HL-60 (cell line): ENCODE measurements at regions not wholly inside any gene's neighbourhood (a gene's known extent, or its start where the extent isn't known, plus 50 kb on each side); places are given as distances from the start of the nearest gene placed in this dataset.

Experiments used
- DNase-seq, 2 experiments: peaks; one replicate each; pipeline ENCODE4 v3.0.0-alpha.2; 2010 to 2020; ENCODE audit warnings: low read depth in 1 of 2, low spot score in 1 of 2
- H3K27ac ChIP-seq: fragments of 250-450 bp; sonication (Bioruptor Pico); replicated peaks from 2 replicates; pipeline ENCODE4 v1.5.1; 2020; ENCODE audit warnings: mild to moderate bottlenecking, moderate library complexity
- H3K27me3 ChIP-seq: fragments of 250-450 bp; sonication (Bioruptor Pico); 2 replicates; pipeline ENCODE4 v1.5.1; 2021; ENCODE audit warnings: mild to moderate bottlenecking, moderate library complexity; ENCODE audit not compliant: insufficient read depth, poor library complexity, severe bottlenecking
- H3K4me3 ChIP-seq: replicated peaks from 2 replicates; pipeline ENCODE4 v1.5.1; 2011; ENCODE audit warnings: mild to moderate bottlenecking, control low read depth, low read length; ENCODE audit not compliant: insufficient read depth
- GABPA ChIP-seq: IDR thresholded peaks from 2 replicates; pipeline ENCODE4 v1.6.1; 2012; ENCODE audit warnings: low read depth
- POLR2AphosphoS5 ChIP-seq: IDR thresholded peaks from 2 replicates; pipeline ENCODE4 v1.6.1; 2012; ENCODE audit warnings: low read depth
- REST ChIP-seq: IDR thresholded peaks from 2 replicates; pipeline ENCODE4 v1.6.1; 2012; ENCODE audit warnings: low read depth; ENCODE audit not compliant: insufficient replicate concordance
- SPI1 ChIP-seq: IDR thresholded peaks from 2 replicates; pipeline ENCODE4 v1.6.1; 2012; ENCODE audit warnings: low read depth, mild to moderate bottlenecking, borderline replicate concordance
- TF ChIP-seq, protein P1 (sequence below): IDR thresholded peaks from one replicate; pipeline ENCODE4 v1.5.1; 2011; ENCODE audit warnings: low read length, control low read depth, inconsistent platforms; ENCODE audit not compliant: insufficient read depth

GRCh38 chr1:228975238-228975907, 240.1 kb downstream of the RHOU start:
- DNase-seq = no peak
- H3K4me3 ChIP-seq = no peak overlapping the region
- TF ChIP-seq REST = no peak
- no peak for TF ChIP-seq GABPA
- TF ChIP-seq POLR2AphosphoS5 = no peak
- TF ChIP-seq, protein P1, sequence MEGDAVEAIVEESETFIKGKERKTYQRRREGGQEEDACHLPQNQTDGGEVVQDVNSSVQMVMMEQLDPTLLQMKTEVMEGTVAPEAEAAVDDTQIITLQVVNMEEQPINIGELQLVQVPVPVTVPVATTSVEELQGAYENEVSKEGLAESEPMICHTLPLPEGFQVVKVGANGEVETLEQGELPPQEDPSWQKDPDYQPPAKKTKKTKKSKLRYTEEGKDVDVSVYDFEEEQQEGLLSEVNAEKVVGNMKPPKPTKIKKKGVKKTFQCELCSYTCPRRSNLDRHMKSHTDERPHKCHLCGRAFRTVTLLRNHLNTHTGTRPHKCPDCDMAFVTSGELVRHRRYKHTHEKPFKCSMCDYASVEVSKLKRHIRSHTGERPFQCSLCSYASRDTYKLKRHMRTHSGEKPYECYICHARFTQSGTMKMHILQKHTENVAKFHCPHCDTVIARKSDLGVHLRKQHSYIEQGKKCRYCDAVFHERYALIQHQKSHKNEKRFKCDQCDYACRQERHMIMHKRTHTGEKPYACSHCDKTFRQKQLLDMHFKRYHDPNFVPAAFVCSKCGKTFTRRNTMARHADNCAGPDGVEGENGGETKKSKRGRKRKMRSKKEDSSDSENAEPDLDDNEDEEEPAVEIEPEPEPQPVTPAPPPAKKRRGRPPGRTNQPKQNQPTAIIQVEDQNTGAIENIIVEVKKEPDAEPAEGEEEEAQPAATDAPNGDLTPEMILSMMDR = no peak
- TF ChIP-seq SPI1 = no peak
- no peaks in the 10 kb centered on the region for H3K27me3 ChIP-seq
- no peak overlapping the region for H3K27ac ChIP-seq

DNA sequence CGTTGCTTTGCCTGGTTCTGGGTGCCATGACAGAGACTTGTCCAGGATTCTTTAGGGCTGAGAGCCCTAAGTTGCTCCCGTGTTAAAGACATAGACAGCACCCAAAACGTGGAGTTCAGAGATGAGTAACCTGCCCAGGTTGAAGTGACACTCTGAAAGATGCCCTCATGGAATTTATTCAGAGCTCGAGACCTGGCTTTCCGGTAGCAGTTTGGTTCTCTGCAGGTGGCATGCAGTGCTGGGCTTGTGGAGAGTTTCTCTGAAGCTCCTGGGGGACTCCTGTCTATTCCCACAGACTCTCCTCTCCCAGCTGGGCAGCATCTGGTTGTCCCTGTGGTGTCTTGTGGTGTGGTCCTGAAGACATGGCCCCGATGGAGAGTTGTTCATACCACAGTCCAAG, 241.0 kb downstream of the RHOU start:
- no peaks in the 10 kb centered on the region for H3K27me3 ChIP-seq
- no peak overlapping the region for H3K4me3 ChIP-seq
- no peak overlapping the region for H3K27ac ChIP-seq
- no peak for DNase-seq
- TF ChIP-seq REST = no peak
- TF ChIP-seq, protein P1 = no peak
- TF ChIP-seq SPI1 = no peak
- no peak for TF ChIP-seq POLR2AphosphoS5
- no peak for TF ChIP-seq GABPA

DNA sequence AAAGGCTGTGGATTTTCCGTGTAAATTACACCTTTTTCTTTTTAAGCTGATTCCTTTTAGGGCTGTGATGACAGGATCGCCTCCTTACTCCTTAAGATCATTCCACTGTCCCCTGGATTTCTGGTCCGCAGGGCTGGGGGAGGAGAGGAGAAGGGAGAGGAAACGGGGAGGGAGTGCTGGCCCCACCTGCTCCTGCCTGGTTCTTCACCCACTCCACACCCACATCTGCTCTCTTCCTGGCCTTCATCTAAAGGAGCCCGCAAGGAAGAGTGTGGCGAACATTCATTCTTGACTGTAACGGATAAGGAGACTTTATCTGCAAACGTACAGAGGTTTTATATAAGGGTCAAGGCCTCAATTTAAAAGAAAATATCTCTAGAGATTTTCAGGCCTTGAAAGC, 242.0 kb downstream of the RHOU start:
- TF ChIP-seq GABPA = no peak
- no peak for TF ChIP-seq REST
- TF ChIP-seq SPI1 = no peak
- TF ChIP-seq, protein P1 = no peak
- no peak for TF ChIP-seq POLR2AphosphoS5

More for the DNA sequence above, 242.0 kb downstream of the RHOU start:
- Histone ChIP-seq H3K27me3 (no peaks in the 10 kb centered on the region), H3K27ac (no peak overlapping the region), H3K4me3 (no peak overlapping the region)
- no peak for DNase-seq
